Chondrocyte (in vitro differentiated cells): ENCODE measurements at regions not wholly inside any gene's neighbourhood (a gene's known extent, or its start where the extent isn't known, plus 50 kb on each side); places are given as distances from the start of the nearest gene placed in this dataset.

Experiments used
- DNase-seq: peaks from one replicate; pipeline ENCODE4 v3.0.0; 2021; ENCODE audit warnings: mixed read lengths, low spot score
- H3K27ac Mint-ChIP-seq: one replicate; pipeline ENCODE4 v1.8.0; 2021; ENCODE audit warnings: mild to moderate bottlenecking, moderate library complexity, mixed read lengths; ENCODE audit not compliant: unreplicated experiment
- H3K27me3 Mint-ChIP-seq: 2 replicates; pipeline ENCODE4 v1.8.0; 2021; ENCODE audit warnings: low read depth, mixed read lengths
- H3K36me3 Mint-ChIP-seq: 2 replicates; pipeline ENCODE4 v1.8.0; 2021; ENCODE audit warnings: low read depth, mixed read lengths
- H3K4me1 Mint-ChIP-seq: 2 replicates; pipeline ENCODE4 v1.8.0; 2021; ENCODE audit warnings: low read depth, mild to moderate bottlenecking, mixed read lengths
- H3K4me3 Mint-ChIP-seq: one replicate; pipeline ENCODE4 v1.8.0; 2021; ENCODE audit warnings: mild to moderate bottlenecking, moderate library complexity, mixed read lengths; ENCODE audit not compliant: unreplicated experiment
- H3K9me3 Mint-ChIP-seq: 2 replicates; pipeline ENCODE4 v1.8.0; 2021; ENCODE audit warnings: low read depth, mixed read lengths
- CTCF ChIP-seq: fragments of 200-600 bp; sonication (generic); IDR thresholded peaks from 2 replicates; pipeline ENCODE4 v1.5.0; 2021; ENCODE audit warnings: antibody characterized with exemption, mild to moderate bottlenecking, moderate library complexity

- TF ChIP-seq CTCF = no peak
- no peak overlapping the region for H3K27ac Mint-ChIP-seq
- no peaks in the 10 kb centered on the region for H3K4me1 Mint-ChIP-seq
- H3K9me3 Mint-ChIP-seq = no peaks in the 10 kb centered on the region
- H3K4me3 Mint-ChIP-seq = no peak overlapping the region
- no peaks in the 10 kb centered on the region for H3K36me3 Mint-ChIP-seq
- DNase-seq = no peak
- H3K27me3 Mint-ChIP-seq = peaks cover 3% of the 10 kb centered on the region
Observed at GRCh38 chr7:49479936-49480544, 293.4 kb upstream of the VWC2 start.

GRCh38 chr7:49481075-49481474 lies 292.4 kb upstream of the VWC2 start:
- no peaks in the 10 kb centered on the region for H3K36me3 Mint-ChIP-seq
- no peak overlapping the region for H3K4me3 Mint-ChIP-seq
- no peaks in the 10 kb centered on the region for H3K9me3 Mint-ChIP-seq
- no peak for TF ChIP-seq CTCF
- DNase-seq = no peak
- H3K4me1 Mint-ChIP-seq = no peaks in the 10 kb centered on the region
- H3K27ac Mint-ChIP-seq = no peak overlapping the region
- H3K27me3 Mint-ChIP-seq = peaks cover 3% of the 10 kb centered on the region

- Mint-ChIP-seq H3K4me1 (no peaks in the 10 kb centered on the region), H3K36me3 (no peaks in the 10 kb centered on the region), H3K27me3 (peaks cover 3% of the 10 kb centered on the region), H3K4me3 (no peak overlapping the region), H3K9me3 (no peaks in the 10 kb centered on the region), H3K27ac (no peak overlapping the region)
- TF ChIP-seq CTCF = no peak
- no peak for DNase-seq
Observed at GRCh38 chr7:49483142-49483541, 290.3 kb upstream of the VWC2 start.

- H3K27me3 Mint-ChIP-seq = no peaks in the 10 kb centered on the region
- no peak for TF ChIP-seq CTCF
- no peak overlapping the region for H3K27ac Mint-ChIP-seq
- H3K4me3 Mint-ChIP-seq = no peak overlapping the region
- H3K36me3 Mint-ChIP-seq = no peaks in the 10 kb centered on the region
- no peaks in the 10 kb centered on the region for H3K9me3 Mint-ChIP-seq
- no peaks in the 10 kb centered on the region for H3K4me1 Mint-ChIP-seq
- no peak for DNase-seq
Observed at GRCh38 chr7:49486974-49487829, 286.2 kb upstream of the VWC2 start.

GRCh38 chr7:49487830-49488140 lies 285.7 kb upstream of the VWC2 start:
- no peak for TF ChIP-seq CTCF
- no peaks in the 10 kb centered on the region for H3K36me3 Mint-ChIP-seq
- no peaks in the 10 kb centered on the region for H3K27me3 Mint-ChIP-seq
- H3K27ac Mint-ChIP-seq = no peak overlapping the region
- no peaks in the 10 kb centered on the region for H3K4me1 Mint-ChIP-seq
- H3K4me3 Mint-ChIP-seq = no peak overlapping the region
- H3K9me3 Mint-ChIP-seq = no peaks in the 10 kb centered on the region
- no peak for DNase-seq
